Activated naive CD8-positive, alpha-beta T cell treated with anti-CD3 and anti-CD28 coated beads for 36 hours (primary cell): ENCODE measurements at regions not wholly inside any gene's neighbourhood (a gene's known extent, or its start where the extent isn't known, plus 50 kb on each side); places are given as distances from the start of the nearest gene placed in this dataset.

Experiments used
- DNase-seq: peaks from one replicate; pipeline ENCODE4 v3.0.0; 2021
- H3K27ac Mint-ChIP-seq: one replicate; pipeline ENCODE4 v1.8.0; 2022; ENCODE audit warnings: mild to moderate bottlenecking, moderate library complexity, mixed read lengths
- H3K27me3 Mint-ChIP-seq: one replicate; pipeline ENCODE4 v1.8.0; 2022; ENCODE audit warnings: mild to moderate bottlenecking, mixed read lengths
- H3K36me3 Mint-ChIP-seq: one replicate; pipeline ENCODE4 v1.8.0; 2021; ENCODE audit warnings: mild to moderate bottlenecking, mixed read lengths
- H3K4me1 Mint-ChIP-seq: one replicate; pipeline ENCODE4 v1.8.0; 2021; ENCODE audit warnings: mixed read lengths
- H3K4me3 Mint-ChIP-seq: one replicate; pipeline ENCODE4 v1.8.0; 2022; ENCODE audit warnings: mild to moderate bottlenecking, moderate library complexity, mixed read lengths
- H3K9me3 Mint-ChIP-seq: one replicate; pipeline ENCODE4 v1.8.0; 2022; ENCODE audit warnings: mixed read lengths

DNA sequence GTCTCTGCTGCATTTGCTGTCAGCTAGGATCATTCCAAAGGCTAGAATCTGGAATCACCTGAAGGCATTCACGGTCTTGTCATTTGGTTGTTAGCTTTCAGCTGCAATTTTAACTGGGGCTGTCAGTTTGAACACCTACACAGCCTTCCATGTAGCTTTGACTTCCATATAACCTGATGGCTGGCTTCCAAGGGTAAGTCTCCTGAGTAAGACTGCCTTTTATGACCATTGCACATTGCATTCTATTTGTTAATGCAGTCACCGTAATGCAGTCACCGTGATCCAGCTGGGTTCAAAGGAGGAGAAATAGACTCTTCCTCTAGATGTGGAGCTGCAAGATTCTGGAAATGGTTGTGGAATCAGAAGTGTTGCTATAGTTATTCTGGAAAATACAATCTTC is 1284.2 kb downstream of the ADGRL3 start:
- peaks cover 3% of the 10 kb centered on the region for H3K9me3 Mint-ChIP-seq
- no peaks in the 10 kb centered on the region for H3K4me1 Mint-ChIP-seq
- H3K4me3 Mint-ChIP-seq: no peak overlapping the region

DNA sequence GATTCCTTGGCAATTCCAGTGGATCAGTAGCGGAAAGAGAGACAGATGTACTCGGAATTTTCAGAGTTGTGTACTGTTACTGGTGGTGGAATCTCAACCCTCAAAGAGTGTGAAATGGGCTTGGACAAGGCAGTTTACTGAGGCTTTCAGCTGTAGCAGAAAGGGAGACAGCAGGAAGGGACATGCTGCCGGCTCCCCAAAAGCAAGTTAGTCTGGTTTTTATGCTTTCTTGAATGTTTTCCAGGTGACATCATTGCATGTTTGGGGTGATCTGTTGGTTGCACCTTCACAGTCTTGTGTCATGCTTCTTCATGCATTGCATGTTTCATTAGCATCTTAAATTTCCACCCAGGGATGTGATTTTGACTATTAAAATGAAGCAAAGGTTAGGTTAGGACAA is 1282.2 kb downstream of the ADGRL3 start:
- Mint-ChIP-seq H3K9me3 (peaks cover 4% of the 10 kb centered on the region), H3K4me3 (no peak overlapping the region), H3K36me3 (no peaks in the 10 kb centered on the region), H3K27ac (no peak overlapping the region), H3K4me1 (no peaks in the 10 kb centered on the region), H3K27me3 (no peaks in the 10 kb centered on the region)
- DNase-seq: no peak

More for the DNA sequence above, 1284.2 kb downstream of the ADGRL3 start:
- Mint-ChIP-seq H3K27me3 (no peaks in the 10 kb centered on the region), H3K36me3 (no peaks in the 10 kb centered on the region), H3K27ac (no peak overlapping the region)
- DNase-seq: no peak

- Mint-ChIP-seq H3K9me3 (peaks cover 2% of the 10 kb centered on the region), H3K36me3 (no peaks in the 10 kb centered on the region), H3K4me3 (no peak overlapping the region), H3K27ac (no peak overlapping the region), H3K27me3 (no peaks in the 10 kb centered on the region), H3K4me1 (no peaks in the 10 kb centered on the region)
- no peak for DNase-seq
Observed at GRCh38 chr4:62475596-62475995, 1275.5 kb downstream of the ADGRL3 start.

GRCh38 chr4:62474802-62475201 is 1274.7 kb downstream of the ADGRL3 start:
- Mint-ChIP-seq H3K27me3 (no peaks in the 10 kb centered on the region), H3K4me3 (no peak overlapping the region), H3K4me1 (no peaks in the 10 kb centered on the region), H3K27ac (no peak overlapping the region), H3K9me3 (peaks cover 4% of the 10 kb centered on the region), H3K36me3 (no peaks in the 10 kb centered on the region)
- DNase-seq: no peak

GRCh38 chr4:62471021-62471420 is 1270.9 kb downstream of the ADGRL3 start:
- no peaks in the 10 kb centered on the region for H3K27me3 Mint-ChIP-seq
- H3K4me1 Mint-ChIP-seq: no peaks in the 10 kb centered on the region
- H3K27ac Mint-ChIP-seq: no peak overlapping the region
- peaks cover 9% of the 10 kb centered on the region for H3K9me3 Mint-ChIP-seq
- H3K36me3 Mint-ChIP-seq: no peaks in the 10 kb centered on the region
- no peak overlapping the region for H3K4me3 Mint-ChIP-seq
- no peak for DNase-seq

GRCh38 chr4:62470421-62470983 is 1270.4 kb downstream of the ADGRL3 start:
- Mint-ChIP-seq H3K9me3 (peaks cover 9% of the 10 kb centered on the region), H3K27ac (no peak overlapping the region), H3K4me3 (no peak overlapping the region), H3K36me3 (no peaks in the 10 kb centered on the region), H3K4me1 (no peaks in the 10 kb centered on the region), H3K27me3 (no peaks in the 10 kb centered on the region)
- no peak for DNase-seq

DNA sequence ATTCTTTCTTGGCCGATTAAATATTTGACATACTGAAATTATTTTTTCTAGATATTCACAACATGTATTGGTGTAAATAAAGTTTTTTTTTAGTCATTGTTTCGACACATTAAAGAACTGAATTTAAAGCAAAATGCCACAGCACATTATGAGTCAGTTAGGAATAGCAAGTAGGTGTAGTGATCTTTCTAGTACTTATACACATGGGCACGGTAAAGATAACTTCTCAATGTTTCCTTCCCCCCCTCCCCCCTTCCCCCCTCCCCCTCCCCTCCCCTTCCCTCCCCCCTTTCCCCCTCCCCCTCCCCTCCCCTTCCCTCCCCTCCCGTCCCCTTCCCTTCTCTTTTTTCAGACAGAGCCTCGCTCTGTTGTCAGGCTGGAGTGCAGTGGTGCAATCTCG is 1269.9 kb downstream of the ADGRL3 start:
- DNase-seq: no peak
- H3K9me3 Mint-ChIP-seq: peaks cover 11% of the 10 kb centered on the region
- H3K4me1 Mint-ChIP-seq: no peaks in the 10 kb centered on the region
- H3K4me3 Mint-ChIP-seq: no peak overlapping the region
- H3K27ac Mint-ChIP-seq: no peak overlapping the region
- no peaks in the 10 kb centered on the region for H3K36me3 Mint-ChIP-seq
- H3K27me3 Mint-ChIP-seq: no peaks in the 10 kb centered on the region

GRCh38 chr4:62461961-62462360 is 1261.8 kb downstream of the ADGRL3 start:
- no peaks in the 10 kb centered on the region for H3K4me1 Mint-ChIP-seq
- no peaks in the 10 kb centered on the region for H3K27me3 Mint-ChIP-seq
- no peaks in the 10 kb centered on the region for H3K36me3 Mint-ChIP-seq
- peaks cover 10% of the 10 kb centered on the region for H3K9me3 Mint-ChIP-seq
- H3K4me3 Mint-ChIP-seq: no peak overlapping the region
- DNase-seq: no peak
- no peak overlapping the region for H3K27ac Mint-ChIP-seq

GRCh38 chr4:62460329-62460728 is 1260.2 kb downstream of the ADGRL3 start:
- H3K36me3 Mint-ChIP-seq: no peaks in the 10 kb centered on the region
- no peaks in the 10 kb centered on the region for H3K4me1 Mint-ChIP-seq
- H3K4me3 Mint-ChIP-seq: no peak overlapping the region
- H3K27ac Mint-ChIP-seq: no peak overlapping the region
- DNase-seq: no peak
- H3K27me3 Mint-ChIP-seq: no peaks in the 10 kb centered on the region
- peaks cover 5% of the 10 kb centered on the region for H3K9me3 Mint-ChIP-seq

- no peaks in the 10 kb centered on the region for H3K36me3 Mint-ChIP-seq
- no peak overlapping the region for H3K4me3 Mint-ChIP-seq
- H3K9me3 Mint-ChIP-seq: peaks cover 3% of the 10 kb centered on the region
- no peak overlapping the region for H3K27ac Mint-ChIP-seq
- H3K4me1 Mint-ChIP-seq: no peaks in the 10 kb centered on the region
- no peak for DNase-seq
- H3K27me3 Mint-ChIP-seq: no peaks in the 10 kb centered on the region
Observed at GRCh38 chr4:62457356-62457755, 1257.2 kb downstream of the ADGRL3 start.

DNA sequence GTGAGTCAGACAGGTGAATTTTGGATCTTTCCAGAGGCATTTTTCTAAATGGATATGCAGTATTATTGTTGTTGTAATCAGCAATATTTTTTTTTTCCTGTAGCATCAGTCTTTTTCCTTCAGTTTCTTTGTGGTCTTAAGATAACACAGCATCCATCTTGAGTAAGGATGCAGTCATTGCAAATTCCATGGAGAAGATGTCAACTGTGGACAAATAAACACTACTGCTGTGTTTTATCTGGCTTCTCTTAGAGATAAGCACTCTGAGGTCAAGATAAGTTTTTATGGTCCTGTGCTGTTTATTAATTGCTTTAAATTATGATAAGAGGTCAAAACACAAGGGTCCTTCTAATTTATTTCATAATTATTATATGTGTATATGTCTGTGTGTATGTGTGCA is 1255.7 kb downstream of the ADGRL3 start:
- Mint-ChIP-seq H3K4me1 (no peaks in the 10 kb centered on the region), H3K27ac (no peak overlapping the region), H3K4me3 (no peak overlapping the region), H3K27me3 (no peaks in the 10 kb centered on the region), H3K36me3 (no peaks in the 10 kb centered on the region), H3K9me3 (peaks cover 3% of the 10 kb centered on the region)
- no peak for DNase-seq

- no peaks in the 10 kb centered on the region for H3K36me3 Mint-ChIP-seq
- H3K9me3 Mint-ChIP-seq: peaks cover 3% of the 10 kb centered on the region
- H3K27me3 Mint-ChIP-seq: no peaks in the 10 kb centered on the region
- H3K4me3 Mint-ChIP-seq: no peak overlapping the region
- no peak for DNase-seq
- H3K27ac Mint-ChIP-seq: no peak overlapping the region
- H3K4me1 Mint-ChIP-seq: no peaks in the 10 kb centered on the region
Observed at GRCh38 chr4:62454535-62454934, 1254.4 kb downstream of the ADGRL3 start.

GRCh38 chr4:62450740-62451139 is 1250.6 kb downstream of the ADGRL3 start:
- Mint-ChIP-seq H3K4me3 (no peak overlapping the region), H3K27me3 (no peaks in the 10 kb centered on the region), H3K27ac (no peak overlapping the region), H3K9me3 (no peaks in the 10 kb centered on the region), H3K4me1 (no peaks in the 10 kb centered on the region), H3K36me3 (no peaks in the 10 kb centered on the region)
- no peak for DNase-seq

DNA sequence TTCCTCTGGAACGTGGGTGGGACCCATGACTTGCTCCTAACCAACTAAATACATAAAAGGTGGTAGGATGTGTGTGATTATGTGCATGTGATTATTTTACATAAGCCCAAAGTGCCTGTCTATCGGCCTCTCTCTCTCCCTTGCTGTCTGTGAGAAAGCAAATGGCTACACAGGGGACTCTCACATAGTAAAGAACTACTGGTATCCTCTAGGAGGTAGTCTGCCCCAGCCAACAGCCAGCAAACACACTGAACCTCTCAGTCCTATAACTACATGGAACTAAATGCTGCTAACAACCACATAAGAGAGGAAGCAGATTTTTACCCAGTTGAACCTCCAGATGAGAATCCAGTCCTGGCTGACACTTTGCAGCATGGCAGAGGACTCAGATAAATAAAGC is 1249.4 kb downstream of the ADGRL3 start:
- Mint-ChIP-seq H3K27ac (no peak overlapping the region), H3K36me3 (no peaks in the 10 kb centered on the region), H3K9me3 (no peaks in the 10 kb centered on the region), H3K4me3 (no peak overlapping the region), H3K27me3 (no peaks in the 10 kb centered on the region), H3K4me1 (no peaks in the 10 kb centered on the region)
- DNase-seq: no peak

DNA sequence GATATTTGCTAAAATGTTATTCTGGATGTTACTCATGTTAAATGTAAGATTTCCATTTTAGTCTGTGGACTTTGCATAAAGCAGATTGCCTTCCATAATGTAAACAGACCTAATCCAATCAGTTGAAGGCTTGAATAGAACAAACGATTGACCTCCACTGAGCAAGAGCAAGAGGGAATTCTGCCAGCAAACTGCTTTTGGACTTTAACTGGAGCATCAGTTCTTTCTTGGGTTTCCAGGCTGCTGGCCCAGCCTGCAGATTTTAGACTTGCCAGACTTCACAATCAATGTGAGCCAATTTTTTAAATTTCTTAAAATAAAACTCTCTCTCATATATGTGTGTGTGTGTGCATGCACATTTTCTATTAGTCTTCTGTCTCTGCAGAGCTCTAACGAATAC is 1248.8 kb downstream of the ADGRL3 start:
- no peaks in the 10 kb centered on the region for H3K27me3 Mint-ChIP-seq
- H3K4me3 Mint-ChIP-seq: no peak overlapping the region
- no peak for DNase-seq
- no peaks in the 10 kb centered on the region for H3K36me3 Mint-ChIP-seq
- no peaks in the 10 kb centered on the region for H3K4me1 Mint-ChIP-seq
- no peaks in the 10 kb centered on the region for H3K9me3 Mint-ChIP-seq
- H3K27ac Mint-ChIP-seq: no peak overlapping the region

- H3K27ac Mint-ChIP-seq: no peak overlapping the region
- no peaks in the 10 kb centered on the region for H3K27me3 Mint-ChIP-seq
- no peak overlapping the region for H3K4me3 Mint-ChIP-seq
- H3K36me3 Mint-ChIP-seq: no peaks in the 10 kb centered on the region
- H3K9me3 Mint-ChIP-seq: peaks cover 27% of the 10 kb centered on the region
- no peaks in the 10 kb centered on the region for H3K4me1 Mint-ChIP-seq
- DNase-seq: no peak
Observed at GRCh38 chr4:62439051-62439450, 1238.9 kb downstream of the ADGRL3 start.

DNA sequence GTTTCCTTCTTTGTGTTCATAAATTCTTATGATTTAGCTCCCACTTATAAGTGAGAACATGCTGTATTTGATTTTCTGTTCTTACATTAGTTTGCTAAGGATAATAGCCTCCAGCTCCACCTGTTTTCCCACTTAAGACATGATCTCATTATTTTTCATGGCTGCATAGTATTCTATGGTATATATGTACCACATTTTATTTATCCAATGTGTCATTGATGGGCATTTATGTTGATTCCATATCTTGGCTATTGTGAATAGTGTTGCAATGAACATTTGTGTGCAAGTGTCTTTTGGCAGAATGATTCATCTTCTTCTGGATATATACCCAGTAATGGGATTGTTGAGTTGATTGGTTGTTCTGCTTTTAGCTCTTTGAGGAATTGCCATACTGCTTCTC is 1234.8 kb downstream of the ADGRL3 start:
- Mint-ChIP-seq H3K4me1 (no peaks in the 10 kb centered on the region), H3K4me3 (no peak overlapping the region), H3K9me3 (peaks cover 19% of the 10 kb centered on the region), H3K36me3 (no peaks in the 10 kb centered on the region), H3K27me3 (no peaks in the 10 kb centered on the region), H3K27ac (no peak overlapping the region)
- DNase-seq: no peak
